Ovary (tissue), 7 donors: ENCODE measurements at regions not wholly inside any gene's neighbourhood (a gene's known extent, or its start where the extent isn't known, plus 50 kb on each side); places are given as distances from the start of the nearest gene placed in this dataset.
"Not testable (repeated sequence)": the region's sequence is repeated elsewhere in the genome, so short reads cannot be mapped to it uniquely, and the experiment has no call there.

Experiments used
- DNase-seq, 5 donors: peaks; one replicate each; pipeline ENCODE4 v3.0.0-alpha.2; 2019 to 2020
- H3K27ac ChIP-seq, 2 donors: fragments of 200-600 bp; one replicate each; pipeline versions ENCODE4 v1.5.1 to v1.8.0; 2019 to 2022
- H3K27me3 ChIP-seq: fragments of 200-600 bp; one replicate; pipeline ENCODE4 v1.8.0; 2022
- H3K36me3 ChIP-seq: fragments of 200-600 bp; sonication (generic); one replicate; pipeline ENCODE4 v1.5.1; 2019
- H3K4me1 ChIP-seq: one replicate; pipeline ENCODE4 v1.8.1; 2013; ENCODE audit warnings: mild to moderate bottlenecking, moderate library complexity; ENCODE audit not compliant: insufficient read depth
- H3K4me3 ChIP-seq: fragments of 200-600 bp; sonication (generic); one replicate; pipeline ENCODE4 v1.5.1; 2017
- H3K9me3 ChIP-seq, 2 donors: fragments of 200-600 bp in 1 of 2; sonication (generic) in 1 of 2; one replicate each; pipeline versions ENCODE4 v1.5.1 to v1.8.1; 2013 to 2019; ENCODE audit warnings: mild to moderate bottlenecking in 1 of 2, moderate library complexity in 1 of 2
- EP300 ChIP-seq: sonication (generic); formaldehyde crosslinking; IDR thresholded peaks from one replicate; pipeline ENCODE4 v1.6.1; 2017; ENCODE audit warnings: antibody characterized with exemption
- POLR2A ChIP-seq: fragments of 450-650 bp; IDR thresholded peaks from one replicate; pipeline ENCODE4 v1.6.1; 2017; ENCODE audit warnings: antibody characterized with exemption, mild to moderate bottlenecking, moderate library complexity
- WGBS, 3 donors: extraction: QIAGEN DNeasy Blood & Tissue Kit in 1 of 3; methylation state at CpG; one replicate each; pipeline versions ENCODE4 v1.1.5 to v1.1.7; 2013 to 2017; 5-methylcytosine and 5-hydroxymethylcytosine counted together
- intact Hi-C, 4 donors: fragments of 100-400 bp; cut with DNase I; formaldehyde crosslinking; loops; one replicate each; pipeline versions ENCODE4 v1.11.0 to v1.15.1; 2022 to 2023
- TF ChIP-seq, protein P1 (sequence below), 3 donors: fragments of 450-650 bp in 2 of 3; fragments of 200-600 bp in 1 of 3; IDR thresholded peaks; one replicate each; pipeline versions ENCODE4 v1.5.1 to v1.8.0; 2016 to 2022; ENCODE audit warnings: antibody characterized with exemption in 3 of 3, mild to moderate bottlenecking in 1 of 3
- donor health status: DM: no; HTN: no; CAD: no; lungs with moderate emphysema.
- donor health status: DM: no; HTN: no; CAD: no.
- donor health status: Bipolar disorder and iron deficiency.
- donor health status: DM: no; HTN: no; CAD: no.
- donor health status: DM: yes; HTN: yes; CAD: no.

DNA sequence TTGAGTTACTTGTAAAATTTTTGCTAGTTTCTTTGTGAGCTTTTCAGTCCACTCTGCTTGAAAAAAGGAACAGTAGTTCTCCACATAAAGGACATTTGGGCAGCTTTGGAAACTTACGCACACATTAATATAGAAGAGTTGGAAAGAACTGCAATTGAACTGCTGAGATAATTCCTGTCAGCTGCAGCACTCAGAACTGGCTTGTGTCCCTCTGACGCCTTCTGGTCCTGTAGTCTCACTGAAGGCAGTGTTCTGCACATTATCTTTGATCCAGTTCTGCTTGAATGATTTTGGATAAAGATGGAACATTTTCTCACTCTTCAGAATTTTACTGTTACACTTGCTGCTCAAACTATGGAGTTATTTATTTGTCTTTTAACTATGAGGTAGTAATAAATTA, 901.9 kb downstream of the OTOL1 start:
- no peaks in the 10 kb centered on the region for H3K36me3 ChIP-seq
- no peaks in the 10 kb centered on the region for H3K4me1 ChIP-seq
- H3K9me3 ChIP-seq, result no peaks in the 10 kb centered on the region
- no peak overlapping the region for H3K4me3 ChIP-seq
- no peak for TF ChIP-seq POLR2A
- no peak for TF ChIP-seq EP300
- TF ChIP-seq, protein P1, sequence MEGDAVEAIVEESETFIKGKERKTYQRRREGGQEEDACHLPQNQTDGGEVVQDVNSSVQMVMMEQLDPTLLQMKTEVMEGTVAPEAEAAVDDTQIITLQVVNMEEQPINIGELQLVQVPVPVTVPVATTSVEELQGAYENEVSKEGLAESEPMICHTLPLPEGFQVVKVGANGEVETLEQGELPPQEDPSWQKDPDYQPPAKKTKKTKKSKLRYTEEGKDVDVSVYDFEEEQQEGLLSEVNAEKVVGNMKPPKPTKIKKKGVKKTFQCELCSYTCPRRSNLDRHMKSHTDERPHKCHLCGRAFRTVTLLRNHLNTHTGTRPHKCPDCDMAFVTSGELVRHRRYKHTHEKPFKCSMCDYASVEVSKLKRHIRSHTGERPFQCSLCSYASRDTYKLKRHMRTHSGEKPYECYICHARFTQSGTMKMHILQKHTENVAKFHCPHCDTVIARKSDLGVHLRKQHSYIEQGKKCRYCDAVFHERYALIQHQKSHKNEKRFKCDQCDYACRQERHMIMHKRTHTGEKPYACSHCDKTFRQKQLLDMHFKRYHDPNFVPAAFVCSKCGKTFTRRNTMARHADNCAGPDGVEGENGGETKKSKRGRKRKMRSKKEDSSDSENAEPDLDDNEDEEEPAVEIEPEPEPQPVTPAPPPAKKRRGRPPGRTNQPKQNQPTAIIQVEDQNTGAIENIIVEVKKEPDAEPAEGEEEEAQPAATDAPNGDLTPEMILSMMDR (IDR thresholded peaks at IDR 0.05), result no peak
- DNase-seq, result no peak
- H3K27ac ChIP-seq, result no peak overlapping the region
- 86 to 92% (median 92%) methylated on average over 2 of the region's 2 CpGs for WGBS, 3 donors
- H3K27me3 ChIP-seq, result no peaks in the 10 kb centered on the region
- intact Hi-C loops, result no loop called here

DNA sequence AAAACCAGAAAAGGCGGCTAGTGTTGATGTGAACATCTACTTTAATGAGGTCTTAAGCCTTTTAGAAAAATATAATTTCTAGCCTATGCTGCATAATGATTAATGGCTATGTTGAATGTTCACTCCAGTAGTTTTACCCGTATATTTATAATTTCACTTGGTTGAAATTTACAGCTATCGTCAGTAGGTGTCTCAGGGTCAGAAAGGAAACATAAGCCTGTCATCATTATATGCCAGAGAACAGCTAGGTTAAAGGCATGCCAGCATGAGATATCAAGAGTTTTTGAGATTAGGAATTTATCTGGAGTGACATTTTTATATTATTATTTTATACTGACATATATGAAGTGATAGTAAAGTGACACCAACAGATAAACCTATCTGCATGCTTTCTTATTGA, 904.1 kb downstream of the OTOL1 start:
- no peaks in the 10 kb centered on the region for H3K36me3 ChIP-seq
- H3K4me1 ChIP-seq, result no peaks in the 10 kb centered on the region
- no peak for TF ChIP-seq EP300
- no peak for TF ChIP-seq POLR2A
- TF ChIP-seq, protein P1 (IDR thresholded peaks at IDR 0.05), result no peak
- no peak overlapping the region for H3K4me3 ChIP-seq
- WGBS, 3 donors, result 23 to 38% (median 28%) methylated on average over 3 of the region's 3 CpGs
- intact Hi-C loops, result no loop called here
- H3K9me3 ChIP-seq, result no peaks in the 10 kb centered on the region
- H3K27ac ChIP-seq, result no peak overlapping the region
- DNase-seq, result no peak
- H3K27me3 ChIP-seq, result no peaks in the 10 kb centered on the region

DNA sequence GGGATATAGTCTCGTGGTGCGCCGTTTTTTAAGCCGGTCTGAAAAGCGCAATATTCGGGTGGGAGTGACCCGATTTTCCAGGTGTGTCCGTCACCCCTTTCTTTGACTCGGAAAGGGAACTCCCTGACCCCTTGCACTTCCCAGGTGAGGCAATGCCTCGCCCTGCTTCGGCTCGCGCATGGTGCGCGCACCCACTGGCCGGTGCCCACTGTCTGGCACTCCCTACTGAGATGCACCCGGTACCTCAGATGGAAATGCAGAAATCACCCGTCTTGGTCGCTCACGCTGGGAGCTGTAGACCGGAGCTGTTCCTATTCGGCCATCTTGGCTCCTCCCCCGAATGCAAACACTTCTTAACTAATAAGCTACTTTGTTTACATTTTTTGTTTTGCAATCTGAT, 914.9 kb downstream of the OTOL1 start:
- DNase-seq, H3K9me3 ChIP-seq, H3K36me3 ChIP-seq, H3K27ac ChIP-seq, H3K4me3 ChIP-seq, intact Hi-C loops, H3K4me1 ChIP-seq, H3K27me3 ChIP-seq: not testable (repeated sequence)
- WGBS, 3 donors, result 88 to 91% (median 89%) methylated on average over 20 to 23 of the region's 23 CpGs

DNA sequence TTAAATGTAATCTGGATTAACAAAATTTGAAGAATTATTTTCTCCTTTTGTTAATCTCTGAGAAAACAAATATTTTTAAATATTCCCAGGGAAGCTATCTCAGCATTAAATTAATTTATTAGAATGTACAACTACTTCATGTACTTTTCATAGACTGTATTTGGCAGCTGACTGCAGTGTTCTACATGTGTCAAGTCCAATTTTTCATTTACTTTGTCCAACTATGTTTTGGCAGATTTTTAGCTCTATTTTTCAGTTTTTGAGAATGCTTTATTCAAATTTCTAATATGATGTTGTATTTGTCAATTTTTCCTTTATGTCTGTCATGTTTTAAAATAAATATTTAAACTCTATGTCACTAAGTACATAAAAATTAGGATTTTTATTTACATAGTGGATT, 925.1 kb downstream of the OTOL1 start:
- TF ChIP-seq POLR2A (no peak), EP300 (no peak)
- TF ChIP-seq, protein P1 (IDR thresholded peaks at IDR 0.05), result no peak
- no peak overlapping the region for H3K4me3 ChIP-seq
- no peaks in the 10 kb centered on the region for H3K4me1 ChIP-seq
- intact Hi-C loops, result no loop called here
- no peak overlapping the region for H3K27ac ChIP-seq
- H3K9me3 ChIP-seq, result no peaks in the 10 kb centered on the region
- H3K27me3 ChIP-seq, result no peaks in the 10 kb centered on the region
- no peaks in the 10 kb centered on the region for H3K36me3 ChIP-seq
- DNase-seq, result no peak

DNA sequence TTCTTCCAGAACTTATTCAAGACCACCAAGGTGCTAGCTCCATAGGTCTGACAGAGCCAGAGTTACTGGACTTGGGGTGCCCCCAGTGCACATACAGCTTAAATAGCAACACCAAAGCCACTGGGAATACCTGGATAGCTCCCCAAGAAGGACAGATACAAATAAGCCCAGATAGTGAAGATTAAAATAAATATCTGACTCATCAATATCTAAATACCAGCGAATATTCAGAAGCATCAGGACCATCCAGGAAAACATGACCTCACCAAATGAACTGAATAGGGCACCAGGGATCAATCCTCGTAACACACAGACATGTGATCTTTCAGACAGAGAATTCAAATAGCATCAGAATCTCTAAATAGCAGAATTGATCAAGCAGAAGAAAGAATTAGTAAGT, 931.6 kb downstream of the OTOL1 start:
- Histone ChIP-seq H3K36me3 (no peaks in the 10 kb centered on the region), H3K9me3 (no peaks in the 10 kb centered on the region), H3K27me3 (no peaks in the 10 kb centered on the region), H3K4me3 (no peak overlapping the region), H3K27ac (no peak overlapping the region), H3K4me1 (no peaks in the 10 kb centered on the region)
- 43 to 48% (median 47%) methylated on average over 2 of the region's 2 CpGs for WGBS, 3 donors
- no peak for DNase-seq
- TF ChIP-seq EP300 (no peak), POLR2A (no peak)
- TF ChIP-seq, protein P1 (IDR thresholded peaks at IDR 0.05), result no peak
- intact Hi-C loops, result no loop called here
